Peyer's patch (tissue), 4 donors: ENCODE measurements at regions not wholly inside any gene's neighbourhood (a gene's known extent, or its start where the extent isn't known, plus 50 kb on each side); places are given as distances from the start of the nearest gene placed in this dataset.
"Not testable (repeated sequence)": the region's sequence is repeated elsewhere in the genome, so short reads cannot be mapped to it uniquely, and the experiment has no call there.

ENCODE experiments used
- DNase-seq, 3 donors: peaks; one replicate each; pipeline ENCODE4 v3.0.0-alpha.2; 2017 to 2019
- H3K27ac ChIP-seq, 4 donors: fragments of 200-600 bp; sonication (generic); one replicate each; pipeline ENCODE4 v1.5.1; 2016 to 2019
- H3K27me3 ChIP-seq, 2 donors: fragments of 200-600 bp; sonication (generic); one replicate each; pipeline ENCODE4 v1.5.1; 2019
- H3K36me3 ChIP-seq, 3 donors: fragments of 200-600 bp; sonication (generic); one replicate each; pipeline ENCODE4 v1.5.1; 2016 to 2019
- H3K4me1 ChIP-seq, 4 donors: fragments of 200-600 bp; sonication (generic); one replicate each; pipeline ENCODE4 v1.5.1; 2016 to 2019
- H3K4me3 ChIP-seq, 4 donors: fragments of 200-600 bp; sonication (generic); 1 replicate in 3 of 4; 2 replicates in 1 of 4; pipeline ENCODE4 v1.5.1; 2016 to 2019; ENCODE audit warnings: mild to moderate bottlenecking in 1 of 4
- H3K9me3 ChIP-seq, 4 donors: fragments of 200-600 bp; sonication (generic); one replicate each; pipeline ENCODE4 v1.5.1; 2016 to 2019; ENCODE audit warnings: mild to moderate bottlenecking in 1 of 4
- CTCF ChIP-seq, 6 experiments: fragments of 450-650 bp in 4 of 6; fragments of 200-600 bp in 2 of 6; sonication (generic) in 1 of 6; IDR thresholded peaks; one replicate each; pipeline ENCODE4 v1.5.1; 2017 to 2019; ENCODE audit warnings: antibody characterized with exemption in 6 of 6, mild to moderate bottlenecking in 3 of 6, moderate library complexity in 1 of 6
- POLR2A ChIP-seq, 2 donors: fragments of 450-650 bp; IDR thresholded peaks; one replicate each; pipeline ENCODE4 v1.5.1; 2017; ENCODE audit warnings: antibody characterized with exemption in 2 of 2, mild to moderate bottlenecking in 2 of 2, moderate library complexity in 2 of 2

DNA sequence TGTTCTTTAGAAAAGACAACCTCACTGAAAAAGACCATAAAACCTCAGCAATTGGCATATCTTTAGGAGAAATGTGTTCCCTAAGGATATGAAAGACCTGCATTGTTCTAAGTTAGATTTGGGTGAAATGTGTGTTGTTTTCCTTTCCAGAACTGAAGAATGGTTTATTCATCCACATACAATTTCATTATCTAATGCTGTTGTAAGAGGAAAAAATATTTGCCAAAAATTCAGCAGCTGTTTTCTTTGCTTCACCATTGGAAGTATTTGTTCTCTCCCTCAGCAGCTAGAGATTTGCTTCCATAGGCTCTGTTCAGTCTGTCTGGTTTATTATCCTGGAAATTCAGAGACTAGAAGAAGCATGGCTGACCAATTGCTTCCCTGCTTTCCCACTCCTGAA, 150.9 kb downstream of the ISOC1 start:
- no peak for DNase-seq
- Histone ChIP-seq H3K4me3 (no peak overlapping the region), H3K36me3 (no peaks in the 10 kb centered on the region), H3K27ac (no peak overlapping the region), H3K9me3 (no peaks in the 10 kb centered on the region), H3K4me1 (no peaks in the 10 kb centered on the region), H3K27me3 (no peaks in the 10 kb centered on the region)
- TF ChIP-seq CTCF (IDR thresholded peaks at IDR 0.05) = no peak
- no peak for TF ChIP-seq POLR2A (IDR thresholded peaks at IDR 0.05)

GRCh38 chr5:129246088-129246487, 151.5 kb downstream of the ISOC1 start:
- Histone ChIP-seq H3K27me3 (no peaks in the 10 kb centered on the region), H3K36me3 (no peaks in the 10 kb centered on the region), H3K27ac (no peak overlapping the region), H3K4me3 (no peak overlapping the region), H3K9me3 (no peaks in the 10 kb centered on the region), H3K4me1 (no peaks in the 10 kb centered on the region)
- no peak for DNase-seq
- TF ChIP-seq CTCF (IDR thresholded peaks at IDR 0.05) (no peak), POLR2A (IDR thresholded peaks at IDR 0.05) (no peak)

DNA sequence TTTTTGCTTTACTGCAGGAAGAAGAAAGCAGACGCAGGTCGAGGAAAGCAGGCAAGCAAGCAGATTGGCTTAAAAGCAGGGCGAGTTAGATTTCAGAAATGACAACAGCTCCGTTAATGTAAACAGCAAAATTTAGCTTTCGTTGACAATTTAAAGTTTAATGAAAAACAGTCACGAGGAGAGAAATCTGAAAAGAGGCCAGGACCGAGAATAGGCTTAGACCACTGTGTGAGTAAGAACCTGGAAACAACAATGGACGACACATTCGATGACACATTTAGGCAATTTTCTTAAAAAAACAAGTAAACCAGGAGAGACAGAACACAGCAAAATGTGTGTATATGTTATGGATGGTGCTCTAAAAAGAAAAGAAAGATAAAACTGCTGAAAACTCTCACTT, 155.3 kb downstream of the ISOC1 start:
- DNase-seq = no peak
- no peak for TF ChIP-seq CTCF (IDR thresholded peaks at IDR 0.05)
- no peak for TF ChIP-seq POLR2A (IDR thresholded peaks at IDR 0.05)
- Histone ChIP-seq H3K4me3 (no peak overlapping the region), H3K4me1 (no peaks in the 10 kb centered on the region), H3K27ac (no peak overlapping the region), H3K27me3 (no peaks in the 10 kb centered on the region), H3K36me3 (no peaks in the 10 kb centered on the region), H3K9me3 (no peaks in the 10 kb centered on the region)

DNA sequence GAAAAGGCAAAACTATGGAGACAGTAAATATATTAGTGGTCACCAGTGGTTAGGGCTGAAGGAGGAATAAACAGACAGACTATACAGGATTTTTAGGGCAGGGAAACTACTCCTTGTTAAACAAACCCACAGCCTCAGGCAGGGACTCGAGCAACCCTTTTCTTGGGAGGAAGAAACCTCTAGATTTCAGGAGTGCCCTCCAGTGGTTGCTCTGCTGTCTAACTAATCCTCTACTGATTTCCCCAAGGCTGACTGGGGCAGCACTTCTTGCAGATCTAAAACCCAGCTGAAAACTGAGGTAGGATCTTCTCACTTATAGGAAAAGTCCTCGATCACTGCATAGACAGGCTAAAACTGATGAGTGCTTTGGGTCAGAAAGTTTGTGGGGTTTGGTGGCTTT, 176.8 kb downstream of the ISOC1 start:
- TF ChIP-seq CTCF (IDR thresholded peaks at IDR 0.05) (no peak), POLR2A (IDR thresholded peaks at IDR 0.05) (no peak)
- Histone ChIP-seq H3K4me3 (no peak overlapping the region), H3K9me3 (no peaks in the 10 kb centered on the region), H3K36me3 (no peaks in the 10 kb centered on the region), H3K27me3 (no peaks in the 10 kb centered on the region), H3K4me1 (no peaks in the 10 kb centered on the region), H3K27ac (no peak overlapping the region)
- no peak for DNase-seq

GRCh38 chr5:129284010-129284409, 176.1 kb upstream of the ADAMTS19 start:
- H3K27me3 ChIP-seq = no peaks in the 10 kb centered on the region
- TF ChIP-seq POLR2A (IDR thresholded peaks at IDR 0.05) (no peak), CTCF (IDR thresholded peaks at IDR 0.05) (no peak)
- no peaks in the 10 kb centered on the region for H3K9me3 ChIP-seq
- H3K27ac ChIP-seq = no peak overlapping the region
- DNase-seq = no peak
- no peak overlapping the region for H3K4me3 ChIP-seq
- H3K4me1 ChIP-seq = no peaks in the 10 kb centered on the region
- H3K36me3 ChIP-seq = no peaks in the 10 kb centered on the region

- H3K4me1 ChIP-seq, H3K4me3 ChIP-seq, H3K9me3 ChIP-seq, H3K27ac ChIP-seq, H3K27me3 ChIP-seq, DNase-seq, H3K36me3 ChIP-seq: not testable (repeated sequence)
These were observed 165.9 kb upstream of the ADAMTS19 start for GRCh38 chr5:129294216-129294615.
